Fibroblast of villous mesenchyme (primary cell): ENCODE measurements at regions not wholly inside any gene's neighbourhood (a gene's known extent, or its start where the extent isn't known, plus 50 kb on each side); places are given as distances from the start of the nearest gene placed in this dataset.

Source experiments
- DNase-seq: peaks from one replicate; pipeline ENCODE4 v3.0.0-alpha.2; 2010; ENCODE audit warnings: low read depth
- H3K4me3 ChIP-seq: 2 replicates; pipeline ENCODE4 v1.5.1; 2011; ENCODE audit warnings: low read depth, mild to moderate bottlenecking, low read length
- CTCF ChIP-seq: IDR thresholded peaks from 2 replicates; pipeline ENCODE4 v1.5.1; 2012; ENCODE audit warnings: low read depth, mild to moderate bottlenecking, low read length; ENCODE audit not compliant: insufficient read depth

- DNase-seq = peak; percentile 64
- no peak for TF ChIP-seq CTCF
- H3K4me3 ChIP-seq = no peak overlapping the region
Measured at GRCh38 chr6:20038410-20039204, 173.7 kb downstream of the MBOAT1 start.

GRCh38 chr6:20044883-20045282, 167.4 kb downstream of the MBOAT1 start:
- DNase-seq = no peak
- no peak overlapping the region for H3K4me3 ChIP-seq
- no peak for TF ChIP-seq CTCF
